Naive B cell (primary cell): ENCODE measurements at regions not wholly inside any gene's neighbourhood (a gene's known extent, or its start where the extent isn't known, plus 50 kb on each side); places are given as distances from the start of the nearest gene placed in this dataset.
A peak's percentile ranks its signal among the peaks of the same experiment; 100 is the strongest.

Source experiments
- ATAC-seq, 2 donors: fragments of 150-1000 bp; cut with Tn5 transposase; 2 replicates each; pipeline ENCODE4 v1.10.0; 2021; ENCODE audit warnings: low read depth in 2 of 2, mild to moderate bottlenecking in 2 of 2, moderate library complexity in 2 of 2
- DNase-seq: peaks from one replicate; pipeline ENCODE4 v3.0.0; 2022
- H3K27ac Mint-ChIP-seq, 6 donors: one replicate each; pipeline ENCODE4 v1.8.0; 2020 to 2022; ENCODE audit warnings: mild to moderate bottlenecking in 6 of 6, mixed read lengths in 6 of 6, moderate library complexity in 5 of 6, inconsistent platforms in 2 of 6
- H3K27me3 Mint-ChIP-seq, 3 donors: one replicate each; pipeline ENCODE4 v1.8.0; 2021 to 2022; ENCODE audit warnings: mixed read lengths in 3 of 3, mild to moderate bottlenecking in 1 of 3
- H3K36me3 Mint-ChIP-seq, 2 donors: one replicate each; pipeline ENCODE4 v1.8.0; 2020 to 2022; ENCODE audit warnings: mixed read lengths in 2 of 2, inconsistent platforms in 1 of 2, mild to moderate bottlenecking in 1 of 2
- H3K4me1 Mint-ChIP-seq, 3 donors: one replicate each; pipeline ENCODE4 v1.8.0; 2020 to 2022; ENCODE audit warnings: mixed read lengths in 3 of 3, inconsistent platforms in 1 of 3, mild to moderate bottlenecking in 1 of 3, moderate library complexity in 1 of 3
- H3K4me3 Mint-ChIP-seq, 8 donors: one replicate each; pipeline ENCODE4 v1.8.0; 2020 to 2022; ENCODE audit warnings: mild to moderate bottlenecking in 8 of 8, mixed read lengths in 8 of 8, moderate library complexity in 8 of 8, inconsistent platforms in 2 of 8
- H3K9me3 Mint-ChIP-seq, 7 donors: one replicate each; pipeline ENCODE4 v1.8.0; 2020 to 2022; ENCODE audit warnings: mixed read lengths in 7 of 7, mild to moderate bottlenecking in 5 of 7, inconsistent platforms in 2 of 7, moderate library complexity in 1 of 7

DNA sequence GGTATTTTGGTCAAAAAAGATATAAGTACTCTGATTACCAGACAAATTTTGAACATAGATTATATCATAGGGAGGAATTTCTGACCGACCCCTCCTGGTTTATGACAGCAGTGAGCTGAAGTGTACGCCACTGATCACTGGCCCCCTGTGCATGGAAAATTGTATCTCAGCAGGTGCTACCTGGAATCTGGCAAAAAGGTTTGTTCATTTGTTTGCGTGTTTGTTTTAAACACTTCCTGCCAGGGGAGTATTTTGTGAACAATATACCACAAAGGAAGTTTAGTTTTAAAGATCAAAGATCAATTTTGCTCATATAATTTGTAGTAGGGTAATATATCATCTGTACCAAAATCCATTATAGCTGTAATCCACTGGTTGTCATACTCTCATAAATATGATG is 219.7 kb upstream of the TENM3 start:
- Mint-ChIP-seq H3K4me3 (no peak overlapping the region), H3K27me3 (no peaks in the 10 kb centered on the region), H3K9me3 (peaks cover 5 to 27% (median 14%) of the 10 kb centered on the region in 7 donors), H3K4me1 (no peaks in the 10 kb centered on the region), H3K27ac (no peak overlapping the region), H3K36me3 (no peaks in the 10 kb centered on the region)
- no peak for DNase-seq
- ATAC-seq, result no peak

GRCh38 chr4:182042945-182043344 is 200.3 kb upstream of the TENM3 start:
- no peaks in the 10 kb centered on the region for H3K27me3 Mint-ChIP-seq
- H3K27ac Mint-ChIP-seq, result no peak overlapping the region
- DNase-seq, result no peak
- peaks cover 2 to 16% (median 4%) of the 10 kb centered on the region in 7 donors for H3K9me3 Mint-ChIP-seq
- ATAC-seq, result no peak
- no peaks in the 10 kb centered on the region for H3K36me3 Mint-ChIP-seq
- no peaks in the 10 kb centered on the region for H3K4me1 Mint-ChIP-seq
- no peak overlapping the region for H3K4me3 Mint-ChIP-seq

GRCh38 chr4:182048871-182049270 is 194.3 kb upstream of the TENM3 start:
- DNase-seq (no peak), ATAC-seq (no peak)
- Mint-ChIP-seq H3K36me3 (no peaks in the 10 kb centered on the region), H3K4me3 (no peak overlapping the region), H3K27ac (no peak overlapping the region), H3K9me3 (peaks cover 0 to 19% (median 9%) of the 10 kb centered on the region in 7 donors), H3K4me1 (no peaks in the 10 kb centered on the region), H3K27me3 (no peaks in the 10 kb centered on the region)

DNA sequence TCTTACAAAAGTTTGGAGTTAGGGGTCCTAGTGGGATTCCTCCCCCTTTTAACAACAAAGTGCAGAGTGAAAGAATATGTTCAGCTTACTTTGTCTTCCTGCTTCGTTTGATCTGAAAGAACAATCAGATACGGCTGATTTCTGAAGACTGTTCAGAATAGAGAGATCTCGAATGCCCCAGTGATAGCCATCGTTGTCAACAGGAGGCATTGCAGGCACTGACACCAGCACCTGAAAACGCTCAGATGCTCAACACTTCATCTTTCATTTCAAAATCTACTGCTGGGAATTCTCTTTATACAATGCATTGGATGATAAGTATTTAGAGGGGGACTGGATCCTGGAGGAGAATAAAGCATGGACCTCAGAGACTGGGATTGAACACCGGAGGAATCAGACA is 186.3 kb upstream of the TENM3 start:
- no peaks in the 10 kb centered on the region for H3K27me3 Mint-ChIP-seq
- no peaks in the 10 kb centered on the region for H3K36me3 Mint-ChIP-seq
- H3K4me1 Mint-ChIP-seq, result no peaks in the 10 kb centered on the region
- H3K4me3 Mint-ChIP-seq, result no peak overlapping the region
- no peak for DNase-seq
- ATAC-seq, result no peak
- H3K9me3 Mint-ChIP-seq, result peaks cover 0 to 12% (median 5%) of the 10 kb centered on the region in 7 donors
- no peak overlapping the region for H3K27ac Mint-ChIP-seq

- peaks cover 0 to 11% (median 4%) of the 10 kb centered on the region in 7 donors for H3K9me3 Mint-ChIP-seq
These were observed 180.7 kb upstream of the TENM3 start for GRCh38 chr4:182062458-182062857.

GRCh38 chr4:182062936-182063335 is 180.3 kb upstream of the TENM3 start:
- DNase-seq (no peak), ATAC-seq (no peak)
- Mint-ChIP-seq H3K27ac (no peak overlapping the region), H3K4me3 (no peak overlapping the region), H3K9me3 (peaks cover 0 to 11% (median 4%) of the 10 kb centered on the region in 7 donors), H3K36me3 (no peaks in the 10 kb centered on the region), H3K27me3 (no peaks in the 10 kb centered on the region), H3K4me1 (no peaks in the 10 kb centered on the region)

More at GRCh38 chr4:182062458-182062857, 180.7 kb upstream of the TENM3 start:
- H3K27ac Mint-ChIP-seq, result no peak overlapping the region
- H3K4me3 Mint-ChIP-seq, result no peak overlapping the region
- H3K36me3 Mint-ChIP-seq, result no peaks in the 10 kb centered on the region
- H3K27me3 Mint-ChIP-seq, result no peaks in the 10 kb centered on the region
- no peaks in the 10 kb centered on the region for H3K4me1 Mint-ChIP-seq
- DNase-seq (no peak), ATAC-seq (no peak)

DNA sequence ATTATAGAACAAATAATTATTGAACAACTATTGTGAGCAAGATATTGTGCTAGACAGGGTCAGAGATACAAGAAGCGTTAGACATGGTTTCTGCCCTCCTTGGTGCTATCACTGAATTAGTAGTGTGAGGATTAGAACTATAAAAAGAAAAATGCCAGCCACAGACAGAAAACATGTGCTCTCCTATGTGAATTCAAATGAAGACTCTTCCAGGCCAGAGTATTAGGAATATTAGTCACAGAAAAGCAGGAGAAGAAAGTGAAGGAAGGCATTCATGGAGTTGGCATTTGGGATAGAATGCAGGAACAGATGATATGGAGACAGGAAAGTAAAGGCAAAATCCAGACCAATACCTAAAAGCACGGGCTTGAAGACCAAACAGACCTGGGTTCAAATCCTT is 179.6 kb upstream of the TENM3 start:
- Mint-ChIP-seq H3K36me3 (no peaks in the 10 kb centered on the region), H3K9me3 (peaks cover 0 to 10% (median 4%) of the 10 kb centered on the region in 7 donors), H3K4me3 (no peak overlapping the region), H3K4me1 (no peaks in the 10 kb centered on the region), H3K27me3 (no peaks in the 10 kb centered on the region), H3K27ac (no peak overlapping the region)
- DNase-seq (no peak), ATAC-seq (no peak)

GRCh38 chr4:182065255-182065654 is 177.9 kb upstream of the TENM3 start:
- H3K27me3 Mint-ChIP-seq, result no peaks in the 10 kb centered on the region

GRCh38 chr4:182066037-182066436 is 177.2 kb upstream of the TENM3 start:
- H3K4me3 Mint-ChIP-seq, result no peak overlapping the region
- no peak for DNase-seq
- H3K36me3 Mint-ChIP-seq, result no peaks in the 10 kb centered on the region
- no peaks in the 10 kb centered on the region for H3K4me1 Mint-ChIP-seq
- H3K27ac Mint-ChIP-seq, result peak overlapping the region in 1 of 6 donors; percentile 46
- no peaks in the 10 kb centered on the region for H3K27me3 Mint-ChIP-seq
- no peak for ATAC-seq
- peaks cover 0 to 8% (median 4%) of the 10 kb centered on the region in 7 donors for H3K9me3 Mint-ChIP-seq

More at GRCh38 chr4:182065255-182065654, 177.9 kb upstream of the TENM3 start:
- no peaks in the 10 kb centered on the region for H3K36me3 Mint-ChIP-seq
- H3K27ac Mint-ChIP-seq, result no peak overlapping the region
- no peak for ATAC-seq
- peaks cover 0 to 8% (median 4%) of the 10 kb centered on the region in 7 donors for H3K9me3 Mint-ChIP-seq
- DNase-seq, result no peak
- H3K4me1 Mint-ChIP-seq, result no peaks in the 10 kb centered on the region
- H3K4me3 Mint-ChIP-seq, result no peak overlapping the region

- H3K4me3 Mint-ChIP-seq, result no peak overlapping the region
- no peak for DNase-seq
- no peaks in the 10 kb centered on the region for H3K4me1 Mint-ChIP-seq
- H3K9me3 Mint-ChIP-seq, result peaks cover 0 to 11% (median 4%) of the 10 kb centered on the region in 7 donors
- no peaks in the 10 kb centered on the region for H3K36me3 Mint-ChIP-seq
- ATAC-seq, result no peak
- no peak overlapping the region for H3K27ac Mint-ChIP-seq
- no peaks in the 10 kb centered on the region for H3K27me3 Mint-ChIP-seq
These were observed 175.4 kb upstream of the TENM3 start for GRCh38 chr4:182067828-182068227.

DNA sequence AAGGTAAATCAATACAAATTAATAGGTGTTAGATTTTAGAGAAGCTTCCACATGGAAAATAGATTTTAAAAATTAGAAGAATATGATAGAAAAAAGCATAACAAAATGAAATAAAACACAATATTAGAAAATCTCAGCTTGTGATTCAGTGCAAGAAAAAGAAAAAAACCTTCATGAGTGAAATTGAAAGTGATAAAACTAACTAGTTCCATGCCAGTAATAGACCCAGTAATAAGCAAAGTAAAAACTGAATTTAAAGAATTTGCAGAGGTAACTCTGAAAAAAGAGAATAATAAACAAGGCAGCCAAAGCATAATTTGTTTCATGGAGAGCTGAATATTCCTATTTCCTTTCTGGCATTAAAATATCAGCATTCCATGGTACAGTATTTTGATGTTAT is 174.3 kb upstream of the TENM3 start:
- no peak overlapping the region for H3K4me3 Mint-ChIP-seq
- DNase-seq (no peak), ATAC-seq (no peak)
- H3K27me3 Mint-ChIP-seq, result no peaks in the 10 kb centered on the region
- H3K27ac Mint-ChIP-seq, result no peak overlapping the region
- peaks cover 0 to 14% (median 3%) of the 10 kb centered on the region in 7 donors for H3K9me3 Mint-ChIP-seq
- H3K36me3 Mint-ChIP-seq, result no peaks in the 10 kb centered on the region
- H3K4me1 Mint-ChIP-seq, result no peaks in the 10 kb centered on the region

- Mint-ChIP-seq H3K9me3 (peaks cover 5 to 34% (median 8%) of the 10 kb centered on the region in 7 donors), H3K27ac (no peak overlapping the region), H3K4me3 (no peak overlapping the region), H3K27me3 (no peaks in the 10 kb centered on the region), H3K4me1 (no peaks in the 10 kb centered on the region), H3K36me3 (no peaks in the 10 kb centered on the region)
- ATAC-seq (no peak), DNase-seq (no peak)
These were observed 169.9 kb upstream of the TENM3 start for GRCh38 chr4:182073278-182073677.

GRCh38 chr4:182074139-182074538 is 169.1 kb upstream of the TENM3 start:
- no peaks in the 10 kb centered on the region for H3K4me1 Mint-ChIP-seq
- H3K27ac Mint-ChIP-seq, result no peak overlapping the region
- H3K9me3 Mint-ChIP-seq, result peaks cover 5 to 34% (median 12%) of the 10 kb centered on the region in 7 donors
- DNase-seq, result no peak
- H3K27me3 Mint-ChIP-seq, result no peaks in the 10 kb centered on the region
- H3K36me3 Mint-ChIP-seq, result no peaks in the 10 kb centered on the region
- H3K4me3 Mint-ChIP-seq, result no peak overlapping the region
- no peak for ATAC-seq

DNA sequence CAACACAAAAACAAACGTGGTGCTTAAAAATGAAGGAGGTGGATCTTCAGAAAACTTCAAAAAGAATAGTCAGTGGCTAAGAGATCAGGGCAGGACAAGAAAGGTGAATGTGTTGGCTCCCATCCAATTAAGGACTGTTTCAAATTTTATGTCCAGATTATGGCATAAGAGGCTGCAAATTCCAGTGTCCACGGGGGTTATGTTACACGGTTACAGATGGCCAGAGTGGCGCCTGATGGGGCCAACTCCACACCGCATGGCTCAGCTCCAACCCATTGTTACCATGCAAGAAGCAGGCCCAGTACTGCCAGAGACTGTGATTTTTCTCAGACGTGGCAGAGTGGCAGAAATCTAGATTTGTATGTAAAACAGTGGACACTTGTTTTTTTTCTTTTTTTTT is 168.4 kb upstream of the TENM3 start:
- DNase-seq (no peak), ATAC-seq (no peak)
- no peaks in the 10 kb centered on the region for H3K4me1 Mint-ChIP-seq
- no peaks in the 10 kb centered on the region for H3K36me3 Mint-ChIP-seq
- H3K27ac Mint-ChIP-seq, result no peak overlapping the region
- H3K4me3 Mint-ChIP-seq, result no peak overlapping the region
- H3K27me3 Mint-ChIP-seq, result no peaks in the 10 kb centered on the region
- peaks cover 5 to 34% (median 8%) of the 10 kb centered on the region in 7 donors for H3K9me3 Mint-ChIP-seq

GRCh38 chr4:182082910-182083309 is 160.3 kb upstream of the TENM3 start:
- no peak for DNase-seq
- Mint-ChIP-seq H3K4me3 (no peak overlapping the region), H3K9me3 (peaks cover 0 to 5% (median 0%) of the 10 kb centered on the region in 7 donors), H3K27ac (no peak overlapping the region), H3K4me1 (no peaks in the 10 kb centered on the region), H3K36me3 (no peaks in the 10 kb centered on the region), H3K27me3 (no peaks in the 10 kb centered on the region)
- no peak for ATAC-seq
